GM18861 (cell line): ENCODE measurements at regions not wholly inside any gene's neighbourhood (a gene's known extent, or its start where the extent isn't known, plus 50 kb on each side); places are given as distances from the start of the nearest gene placed in this dataset.

Experiments
- ATAC-seq: cut with Tn5 transposase; IDR thresholded peaks from one replicate; pipeline ENCODE4 v1.9.1; 2021; ENCODE audit not compliant: unreplicated experiment

- no peak for ATAC-seq
These were observed 215.8 kb downstream of the KCNS3 start for GRCh38 chr2:18094277-18094676.

GRCh38 chr2:18093196-18093595, 214.7 kb downstream of the KCNS3 start:
- no peak for ATAC-seq

- ATAC-seq, result no peak
These were observed 214.3 kb downstream of the KCNS3 start for GRCh38 chr2:18092760-18093159.

- no peak for ATAC-seq
These were observed 207.1 kb downstream of the KCNS3 start for GRCh38 chr2:18085593-18085992.

- ATAC-seq, result no peak
These were observed 205.9 kb downstream of the KCNS3 start for GRCh38 chr2:18084376-18084775.

GRCh38 chr2:18083806-18084205, 205.3 kb downstream of the KCNS3 start:
- no peak for ATAC-seq

GRCh38 chr2:18078216-18078615, 199.7 kb downstream of the KCNS3 start:
- no peak for ATAC-seq

GRCh38 chr2:18077704-18078103, 199.2 kb downstream of the KCNS3 start:
- ATAC-seq, result no peak

GRCh38 chr2:18077231-18077630, 198.8 kb downstream of the KCNS3 start:
- no peak for ATAC-seq

- ATAC-seq, result no peak
These were observed 196.0 kb downstream of the KCNS3 start for GRCh38 chr2:18074476-18074875.

GRCh38 chr2:18073601-18074000, 195.1 kb downstream of the KCNS3 start:
- no peak for ATAC-seq

GRCh38 chr2:18067588-18068384, 189.3 kb downstream of the KCNS3 start:
- ATAC-seq, result no peak

GRCh38 chr2:18066894-18067293, 188.4 kb downstream of the KCNS3 start:
- ATAC-seq, result no peak

GRCh38 chr2:18066066-18066465, 187.6 kb downstream of the KCNS3 start:
- ATAC-seq, result no peak

GRCh38 chr2:18065249-18065648, 186.8 kb downstream of the KCNS3 start:
- no peak for ATAC-seq

- ATAC-seq, result no peak
These were observed 185.5 kb downstream of the KCNS3 start for GRCh38 chr2:18063826-18064470.

- no peak for ATAC-seq
These were observed 184.4 kb downstream of the KCNS3 start for GRCh38 chr2:18062892-18063291.

- no peak for ATAC-seq
These were observed 183.2 kb downstream of the KCNS3 start for GRCh38 chr2:18061717-18062116.

GRCh38 chr2:18057657-18058056, 179.2 kb downstream of the KCNS3 start:
- ATAC-seq, result no peak

GRCh38 chr2:18055290-18055689, 176.8 kb downstream of the KCNS3 start:
- no peak for ATAC-seq

GRCh38 chr2:18050001-18050400, 171.5 kb downstream of the KCNS3 start:
- no peak for ATAC-seq

GRCh38 chr2:18049325-18049724, 170.9 kb downstream of the KCNS3 start:
- ATAC-seq, result no peak
